Suprapubic skin (tissue), 4 donors: ENCODE measurements at regions not wholly inside any gene's neighbourhood (a gene's known extent, or its start where the extent isn't known, plus 50 kb on each side); places are given as distances from the start of the nearest gene placed in this dataset.

Source experiments
- DNase-seq, 2 donors: peaks; one replicate each; pipeline ENCODE4 v3.0.0-alpha.2; 2019; ENCODE audit warnings: low spot score in 2 of 2
- H3K27ac ChIP-seq: fragments of 200-600 bp; sonication (generic); one replicate; pipeline ENCODE4 v1.5.1; 2019
- H3K27me3 ChIP-seq: fragments of 200-600 bp; sonication (generic); one replicate; pipeline ENCODE4 v1.5.1; 2019
- H3K36me3 ChIP-seq: fragments of 200-600 bp; sonication (generic); one replicate; pipeline ENCODE4 v1.5.1; 2019
- H3K4me1 ChIP-seq: fragments of 200-600 bp; sonication (generic); one replicate; pipeline ENCODE4 v1.5.1; 2019
- H3K4me3 ChIP-seq: fragments of 200-600 bp; sonication (generic); one replicate; pipeline ENCODE4 v1.5.1; 2019; ENCODE audit warnings: mild to moderate bottlenecking
- H3K9me3 ChIP-seq: fragments of 200-600 bp; sonication (generic); one replicate; pipeline ENCODE4 v1.5.1; 2019
- CTCF ChIP-seq, 2 donors: fragments of 200-600 bp in 1 of 2; fragments of 450-650 bp in 1 of 2; sonication (generic) in 1 of 2; IDR thresholded peaks; one replicate each; pipeline ENCODE4 v1.5.1; 2016 to 2019; ENCODE audit warnings: antibody characterized with exemption in 2 of 2, mild to moderate bottlenecking in 1 of 2, moderate library complexity in 1 of 2
- EP300 ChIP-seq: sonication (generic); formaldehyde crosslinking; IDR thresholded peaks from one replicate; pipeline ENCODE4 v1.6.1; 2017; ENCODE audit warnings: antibody characterized with exemption
- POLR2A ChIP-seq, 2 donors: fragments of 450-650 bp; IDR thresholded peaks; one replicate each; pipeline ENCODE4 v1.6.1; 2017; ENCODE audit warnings: antibody characterized with exemption in 2 of 2, mild to moderate bottlenecking in 2 of 2, moderate library complexity in 2 of 2
- POLR2AphosphoS5 ChIP-seq, 3 donors: sonication (generic); formaldehyde crosslinking; IDR thresholded peaks; one replicate each; pipeline ENCODE4 v1.6.1; 2017; ENCODE audit warnings: antibody characterized with exemption in 3 of 3
- WGBS: methylation state at CpG from one replicate; pipeline ENCODE4 v1.1.5; 2018; 5-methylcytosine and 5-hydroxymethylcytosine counted together

GRCh38 chr13:99861771-99862170, 109.8 kb downstream of the ZIC5 start:
- no peak for TF ChIP-seq POLR2A (IDR thresholded peaks at IDR 0.05)
- no peak for TF ChIP-seq EP300
- no peak for TF ChIP-seq POLR2AphosphoS5 (IDR thresholded peaks at IDR 0.05)
- no peak for TF ChIP-seq CTCF (IDR thresholded peaks at IDR 0.05)
- Histone ChIP-seq H3K36me3 (no peaks in the 10 kb centered on the region), H3K27me3 (no peaks in the 10 kb centered on the region), H3K27ac (no peak overlapping the region), H3K4me1 (peaks cover 4% of the 10 kb centered on the region), H3K9me3 (no peaks in the 10 kb centered on the region), H3K4me3 (no peak overlapping the region)
- WGBS: 62% methylated on average over 2 of the region's 2 CpGs
- DNase-seq: no peak

- WGBS: 88% methylated on average over 10 of the region's 10 CpGs
- TF ChIP-seq POLR2A (IDR thresholded peaks at IDR 0.05) (no peak), CTCF (IDR thresholded peaks at IDR 0.05) (no peak), EP300 (no peak), POLR2AphosphoS5 (IDR thresholded peaks at IDR 0.05) (no peak)
Observed at GRCh38 chr13:99860745-99861144, 110.8 kb downstream of the ZIC5 start.

GRCh38 chr13:99859178-99860177, 112.1 kb downstream of the ZIC5 start:
- no peak for DNase-seq
- no peaks in the 10 kb centered on the region for H3K9me3 ChIP-seq
- H3K4me3 ChIP-seq: no peak overlapping the region
- no peak overlapping the region for H3K27ac ChIP-seq
- WGBS: 85% methylated on average over 18 of the region's 18 CpGs
- no peaks in the 10 kb centered on the region for H3K36me3 ChIP-seq
- peaks cover 4% of the 10 kb centered on the region for H3K4me1 ChIP-seq
- no peaks in the 10 kb centered on the region for H3K27me3 ChIP-seq
- TF ChIP-seq POLR2A (IDR thresholded peaks at IDR 0.05): no peak
- TF ChIP-seq EP300: no peak
- no peak for TF ChIP-seq POLR2AphosphoS5 (IDR thresholded peaks at IDR 0.05)
- no peak for TF ChIP-seq CTCF (IDR thresholded peaks at IDR 0.05)

More at GRCh38 chr13:99860745-99861144, 110.8 kb downstream of the ZIC5 start:
- H3K36me3 ChIP-seq: no peaks in the 10 kb centered on the region
- H3K27ac ChIP-seq: no peak overlapping the region
- H3K27me3 ChIP-seq: no peaks in the 10 kb centered on the region
- H3K9me3 ChIP-seq: no peaks in the 10 kb centered on the region
- no peak overlapping the region for H3K4me3 ChIP-seq
- no peak for DNase-seq
- peaks cover 4% of the 10 kb centered on the region for H3K4me1 ChIP-seq

GRCh38 chr13:99857738-99858137, 113.8 kb downstream of the ZIC5 start:
- H3K9me3 ChIP-seq: no peaks in the 10 kb centered on the region
- no peaks in the 10 kb centered on the region for H3K27me3 ChIP-seq
- DNase-seq: no peak
- H3K36me3 ChIP-seq: no peaks in the 10 kb centered on the region
- H3K4me1 ChIP-seq: peaks cover 4% of the 10 kb centered on the region
- TF ChIP-seq CTCF (IDR thresholded peaks at IDR 0.05) (no peak), POLR2A (IDR thresholded peaks at IDR 0.05) (no peak), POLR2AphosphoS5 (IDR thresholded peaks at IDR 0.05) (no peak), EP300 (no peak)
- no peak overlapping the region for H3K4me3 ChIP-seq
- no peak overlapping the region for H3K27ac ChIP-seq
